ENCODE measurements at regions not wholly inside any gene's neighbourhood (a gene's known extent, or its start where the extent isn't known, plus 50 kb on each side); places are given as distances from the start of the nearest gene placed in this dataset.

DNA sequence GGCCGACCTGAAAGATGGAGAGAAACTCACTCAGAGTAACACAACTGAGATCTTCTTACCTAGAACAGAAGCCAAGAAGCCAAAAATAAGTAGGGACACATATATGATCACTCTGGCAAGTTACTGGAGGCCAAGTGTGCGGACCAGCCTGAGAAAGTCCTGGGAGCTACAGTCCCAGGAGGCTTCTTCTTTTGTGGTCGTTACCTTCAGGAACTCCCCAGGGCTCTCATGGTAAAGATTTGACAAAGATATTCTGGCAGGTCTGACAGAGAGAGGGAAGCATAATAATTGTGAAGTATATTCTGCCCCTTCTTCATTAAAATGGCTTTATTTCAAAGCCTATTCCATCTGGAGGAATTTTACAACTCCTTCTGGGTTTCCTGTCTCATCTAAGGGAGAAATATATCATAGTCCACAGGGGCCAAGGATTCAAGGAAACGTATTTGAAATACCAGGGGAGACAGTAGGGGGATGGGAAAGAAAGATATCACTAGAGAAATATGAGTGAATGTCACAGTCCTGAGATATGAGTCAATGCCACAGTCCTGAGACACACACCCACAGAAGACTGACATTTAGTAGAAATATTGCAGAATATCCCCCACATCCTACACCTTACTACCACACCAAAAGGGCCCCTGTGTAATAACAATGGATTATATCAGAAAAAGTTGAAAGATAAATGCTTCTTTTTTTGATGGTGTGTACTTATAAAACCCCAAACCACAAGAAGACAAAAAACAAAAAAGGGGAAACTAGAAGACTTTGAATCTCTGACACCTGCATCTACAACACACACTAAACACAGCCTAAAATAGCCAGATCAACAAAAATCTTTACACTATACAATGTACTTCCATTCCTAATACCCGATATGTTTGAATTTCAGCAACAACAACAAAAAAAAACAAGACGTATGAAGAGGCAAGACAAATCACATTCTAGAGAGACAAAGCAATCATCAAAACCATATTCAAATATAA, 594.2 kb upstream of the NRG3 start:
- Histone ChIP-seq H3K9me3 (ENCODE audit: low read length) (no peaks in the 10 kb centered on the region), H3K9ac (ENCODE audit: low read length) (no peak overlapping the region), H3K79me2 (ENCODE audit: insufficient read depth, low read length) (no peaks in the 10 kb centered on the region), H3K4me3 (ENCODE audit: low read depth, low read length, poor library complexity, severe bottlenecking) (no peak overlapping the region), H2AFZ (ENCODE audit: low read length) (no peak overlapping the region), H3F3A (ENCODE audit: insufficient read depth, low read length) (no peaks in the 10 kb centered on the region), H3K27ac (ENCODE audit: low read depth, low read length, poor library complexity, severe bottlenecking) (no peak overlapping the region), H3K27me3 (ENCODE audit: insufficient read depth, low read length) (no peaks in the 10 kb centered on the region), H3K4me1 (ENCODE audit: insufficient read depth, low read length, severe bottlenecking) (no peaks in the 10 kb centered on the region), H4K20me1 (ENCODE audit: insufficient read depth, low read length) (no peaks in the 10 kb centered on the region), H3K9me2 (ENCODE audit: low read depth, low read length) (no peaks in the 10 kb centered on the region), H3K4me2 (ENCODE audit: low read length) (no peak overlapping the region), H3K36me3 (ENCODE audit: insufficient read depth, low read length) (no peaks in the 10 kb centered on the region)
- no peak for TF ChIP-seq EZH2 (IDR thresholded peaks at IDR 0.05; ENCODE audit: borderline replicate concordance, low read length)

DNA sequence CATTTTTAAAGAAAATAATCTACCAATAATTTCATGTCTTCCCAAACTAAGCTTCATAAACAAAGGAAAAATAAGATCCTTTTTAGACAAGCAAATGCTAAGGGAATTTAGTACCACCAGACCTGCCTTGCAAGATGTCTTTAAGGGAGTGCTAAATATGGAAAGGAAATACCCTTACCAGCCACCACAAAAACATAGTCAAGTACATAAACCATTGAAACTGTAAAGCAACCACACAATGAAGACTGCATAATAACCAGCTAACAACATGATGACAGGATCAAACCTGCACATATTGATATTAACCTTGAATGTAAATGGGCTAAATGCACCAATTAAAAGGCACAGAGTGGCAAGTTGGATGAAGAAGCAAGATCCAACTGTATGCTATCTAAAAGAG, 586.5 kb upstream of the NRG3 start:
- Histone ChIP-seq H3K27me3 (ENCODE audit: insufficient read depth, low read length) (no peaks in the 10 kb centered on the region), H3K36me3 (ENCODE audit: insufficient read depth, low read length) (no peaks in the 10 kb centered on the region), H3K27ac (ENCODE audit: low read depth, low read length, poor library complexity, severe bottlenecking) (no peak overlapping the region), H3K4me3 (ENCODE audit: low read depth, low read length, poor library complexity, severe bottlenecking) (no peak overlapping the region), H3K9me2 (ENCODE audit: low read depth, low read length) (no peaks in the 10 kb centered on the region), H3F3A (ENCODE audit: insufficient read depth, low read length) (no peaks in the 10 kb centered on the region), H4K20me1 (ENCODE audit: insufficient read depth, low read length) (no peaks in the 10 kb centered on the region), H3K4me1 (ENCODE audit: insufficient read depth, low read length, severe bottlenecking) (no peaks in the 10 kb centered on the region), H3K4me2 (ENCODE audit: low read length) (no peak overlapping the region), H3K79me2 (ENCODE audit: insufficient read depth, low read length) (no peaks in the 10 kb centered on the region), H3K9ac (ENCODE audit: low read length) (no peak overlapping the region), H2AFZ (ENCODE audit: low read length) (no peak overlapping the region), H3K9me3 (ENCODE audit: low read length) (no peaks in the 10 kb centered on the region)
- TF ChIP-seq, protein P1, sequence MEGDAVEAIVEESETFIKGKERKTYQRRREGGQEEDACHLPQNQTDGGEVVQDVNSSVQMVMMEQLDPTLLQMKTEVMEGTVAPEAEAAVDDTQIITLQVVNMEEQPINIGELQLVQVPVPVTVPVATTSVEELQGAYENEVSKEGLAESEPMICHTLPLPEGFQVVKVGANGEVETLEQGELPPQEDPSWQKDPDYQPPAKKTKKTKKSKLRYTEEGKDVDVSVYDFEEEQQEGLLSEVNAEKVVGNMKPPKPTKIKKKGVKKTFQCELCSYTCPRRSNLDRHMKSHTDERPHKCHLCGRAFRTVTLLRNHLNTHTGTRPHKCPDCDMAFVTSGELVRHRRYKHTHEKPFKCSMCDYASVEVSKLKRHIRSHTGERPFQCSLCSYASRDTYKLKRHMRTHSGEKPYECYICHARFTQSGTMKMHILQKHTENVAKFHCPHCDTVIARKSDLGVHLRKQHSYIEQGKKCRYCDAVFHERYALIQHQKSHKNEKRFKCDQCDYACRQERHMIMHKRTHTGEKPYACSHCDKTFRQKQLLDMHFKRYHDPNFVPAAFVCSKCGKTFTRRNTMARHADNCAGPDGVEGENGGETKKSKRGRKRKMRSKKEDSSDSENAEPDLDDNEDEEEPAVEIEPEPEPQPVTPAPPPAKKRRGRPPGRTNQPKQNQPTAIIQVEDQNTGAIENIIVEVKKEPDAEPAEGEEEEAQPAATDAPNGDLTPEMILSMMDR (IDR thresholded peaks at IDR 0.05; ENCODE audit: low read length), result no peak
- TF ChIP-seq EZH2 (IDR thresholded peaks at IDR 0.05; ENCODE audit: borderline replicate concordance, low read length), result no peak

DNA sequence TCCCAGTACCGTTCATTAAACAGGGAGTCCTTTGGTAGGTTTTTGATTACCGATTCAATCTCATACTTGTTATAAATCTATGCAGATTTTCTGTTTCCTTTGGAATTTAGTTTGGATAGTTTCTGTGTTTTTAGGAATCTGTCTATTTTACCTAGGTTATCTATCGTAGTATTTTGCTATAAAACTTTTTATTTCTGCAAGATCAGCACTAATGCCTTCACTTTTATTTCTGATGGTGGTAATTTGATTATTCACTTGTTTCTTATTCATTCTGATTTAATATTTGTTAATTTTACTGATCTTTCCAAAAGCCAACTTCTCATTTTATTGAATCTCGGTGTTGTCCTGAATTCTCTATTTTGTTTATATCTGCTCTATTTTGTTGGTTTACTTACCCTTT, 577.7 kb upstream of the NRG3 start:
- no peak overlapping the region for H3K4me2 ChIP-seq (ENCODE audit: low read length)
- no peak overlapping the region for H3K9ac ChIP-seq (ENCODE audit: low read length)
- no peaks in the 10 kb centered on the region for H3K36me3 ChIP-seq (ENCODE audit: insufficient read depth, low read length)
- H3K27ac ChIP-seq (ENCODE audit: low read depth, low read length, poor library complexity, severe bottlenecking), result no peak overlapping the region
- no peaks in the 10 kb centered on the region for H3K9me3 ChIP-seq (ENCODE audit: low read length)
- no peak overlapping the region for H2AFZ ChIP-seq (ENCODE audit: low read length)
- TF ChIP-seq EZH2 (IDR thresholded peaks at IDR 0.05; ENCODE audit: borderline replicate concordance, low read length), result no peak
- TF ChIP-seq, protein P1 (IDR thresholded peaks at IDR 0.05; ENCODE audit: low read length), result no peak
- H3K27me3 ChIP-seq (ENCODE audit: insufficient read depth, low read length), result no peaks in the 10 kb centered on the region
- no peaks in the 10 kb centered on the region for H3F3A ChIP-seq (ENCODE audit: insufficient read depth, low read length)
- no peak overlapping the region for H3K4me3 ChIP-seq (ENCODE audit: low read depth, low read length, poor library complexity, severe bottlenecking)
- no peaks in the 10 kb centered on the region for H3K79me2 ChIP-seq (ENCODE audit: insufficient read depth, low read length)
- H3K4me1 ChIP-seq (ENCODE audit: insufficient read depth, low read length, severe bottlenecking), result no peaks in the 10 kb centered on the region
- no peaks in the 10 kb centered on the region for H4K20me1 ChIP-seq (ENCODE audit: insufficient read depth, low read length)
- H3K9me2 ChIP-seq (ENCODE audit: low read depth, low read length), result no peaks in the 10 kb centered on the region
